ENCODE measurements at regions not wholly inside any gene's neighbourhood (a gene's known extent, or its start where the extent isn't known, plus 50 kb on each side); places are given as distances from the start of the nearest gene placed in this dataset.

GRCh38 chr1:22362626-22363402 lies 88.8 kb upstream of the ZBTB40 start:
- no peak for DNase-seq (ENCODE audit: extremely low spot score)
- ChIA-PET POLR2A (no interaction called here), CTCF (no interaction called here)
- TF ChIP-seq FOXA1 (IDR thresholded peaks at IDR 0.05) (no peak), ZNF384 (IDR thresholded peaks at IDR 0.05) (no peak), FOXM1 (IDR thresholded peaks at IDR 0.05; ENCODE audit: borderline replicate concordance) (no peak), TARDBP (IDR thresholded peaks at IDR 0.05) (no peak), CTBP1 (IDR thresholded peaks at IDR 0.05; ENCODE audit: borderline replicate concordance) (no peak), PKNOX1 (IDR thresholded peaks at IDR 0.05) (no peak), ELF4 (IDR thresholded peaks at IDR 0.05) (no peak), ARNT (IDR thresholded peaks at IDR 0.05) (no peak), SUZ12 (IDR thresholded peaks at IDR 0.05) (no peak)

- TF ChIP-seq FOXM1 (IDR thresholded peaks at IDR 0.05; ENCODE audit: borderline replicate concordance) (no peak), FOXA1 (IDR thresholded peaks at IDR 0.05) (no peak), LEF1 (IDR thresholded peaks at IDR 0.05; ENCODE audit: borderline replicate concordance) (no peak), ZNF384 (IDR thresholded peaks at IDR 0.05) (no peak), PKNOX1 (IDR thresholded peaks at IDR 0.05) (no peak), SP1 (IDR thresholded peaks at IDR 0.05) (no peak), ELF4 (IDR thresholded peaks at IDR 0.05) (no peak), SUZ12 (IDR thresholded peaks at IDR 0.05) (no peak), L3MBTL2 (conservative IDR thresholded peaks at IDR 0.05) (no peak), TARDBP (IDR thresholded peaks at IDR 0.05) (no peak), CTBP1 (IDR thresholded peaks at IDR 0.05; ENCODE audit: borderline replicate concordance) (no peak), ARNT (IDR thresholded peaks at IDR 0.05) (no peak), NFRKB (IDR thresholded peaks at IDR 0.05) (no peak), FOXK2 (IDR thresholded peaks at IDR 0.05) (no peak), BHLHE40 (IDR thresholded peaks at IDR 0.05; ENCODE audit: borderline replicate concordance) (no peak), HDGF (IDR thresholded peaks at IDR 0.05; ENCODE audit: borderline replicate concordance) (no peak)
- ChIA-PET CTCF (no interaction called here), POLR2A (interaction anchor here (1.2 kb wide), 1 partner anchor 10 kb away, joined by 4 read pairs; no protein-coding TSS in a partner anchor)
- no peak for DNase-seq (ENCODE audit: extremely low spot score)
Observed at GRCh38 chr1:22363403-22364325, 88.0 kb upstream of the ZBTB40 start.

GRCh38 chr1:22364326-22364650 lies 87.4 kb upstream of the ZBTB40 start:
- ChIA-PET CTCF (interaction anchor here (0.8 kb wide), 1 partner anchor 13 kb away, joined by 4 read pairs; no protein-coding TSS in a partner anchor), POLR2A (interaction anchor here (1.2 kb wide), 1 partner anchor 10 kb away, joined by 4 read pairs; no protein-coding TSS in a partner anchor)
- DNase-seq (ENCODE audit: extremely low spot score), result no peak
- TF ChIP-seq SUZ12 (IDR thresholded peaks at IDR 0.05) (no peak), FOXA1 (IDR thresholded peaks at IDR 0.05) (no peak), CTBP1 (IDR thresholded peaks at IDR 0.05; ENCODE audit: borderline replicate concordance) (no peak), PKNOX1 (IDR thresholded peaks at IDR 0.05) (no peak), FOXM1 (IDR thresholded peaks at IDR 0.05; ENCODE audit: borderline replicate concordance) (no peak), ARNT (IDR thresholded peaks at IDR 0.05) (no peak), HDGF (IDR thresholded peaks at IDR 0.05; ENCODE audit: borderline replicate concordance) (no peak), L3MBTL2 (conservative IDR thresholded peaks at IDR 0.05) (no peak), SP1 (IDR thresholded peaks at IDR 0.05) (no peak), LEF1 (IDR thresholded peaks at IDR 0.05; ENCODE audit: borderline replicate concordance) (no peak), BHLHE40 (IDR thresholded peaks at IDR 0.05; ENCODE audit: borderline replicate concordance) (no peak), FOXK2 (IDR thresholded peaks at IDR 0.05) (no peak), ELF4 (IDR thresholded peaks at IDR 0.05) (no peak), ZNF384 (IDR thresholded peaks at IDR 0.05) (no peak), NFRKB (IDR thresholded peaks at IDR 0.05) (no peak), TARDBP (IDR thresholded peaks at IDR 0.05) (no peak)

- TF ChIP-seq PKNOX1 (IDR thresholded peaks at IDR 0.05) (no peak), SP1 (IDR thresholded peaks at IDR 0.05) (no peak), HDGF (IDR thresholded peaks at IDR 0.05; ENCODE audit: borderline replicate concordance) (no peak), FOXA1 (IDR thresholded peaks at IDR 0.05) (no peak), ELF4 (IDR thresholded peaks at IDR 0.05) (no peak), BHLHE40 (IDR thresholded peaks at IDR 0.05; ENCODE audit: borderline replicate concordance) (no peak), FOXM1 (IDR thresholded peaks at IDR 0.05; ENCODE audit: borderline replicate concordance) (no peak), FOXK2 (IDR thresholded peaks at IDR 0.05) (no peak), NFRKB (IDR thresholded peaks at IDR 0.05) (no peak), ZNF384 (IDR thresholded peaks at IDR 0.05) (no peak), L3MBTL2 (conservative IDR thresholded peaks at IDR 0.05) (no peak), TARDBP (IDR thresholded peaks at IDR 0.05) (no peak), ARNT (IDR thresholded peaks at IDR 0.05) (no peak), LEF1 (IDR thresholded peaks at IDR 0.05; ENCODE audit: borderline replicate concordance) (no peak), CTBP1 (IDR thresholded peaks at IDR 0.05; ENCODE audit: borderline replicate concordance) (no peak), SUZ12 (IDR thresholded peaks at IDR 0.05) (no peak)
- CTCF ChIA-PET, result interaction anchor here (0.8 kb wide), 1 partner anchor 14 kb away, joined by 4 read pairs; no protein-coding TSS in a partner anchor
- POLR2A ChIA-PET, result interaction anchor here (1.2 kb wide), 1 partner anchor 9 kb away, joined by 4 read pairs; no protein-coding TSS in a partner anchor
- DNase-seq (ENCODE audit: extremely low spot score), result no peak
Observed at GRCh38 chr1:22364764-22365163, 86.9 kb upstream of the ZBTB40 start.
